ENCODE measurements at regions not wholly inside any gene's neighbourhood (a gene's known extent, or its start where the extent isn't known, plus 50 kb on each side); places are given as distances from the start of the nearest gene placed in this dataset.

- DNase-seq (ENCODE audit: low spot score): no peak
Measured at GRCh38 chr14:96931751-96932150, 134.6 kb downstream of the VRK1 start.

GRCh38 chr14:96934638-96935330 is 137.6 kb downstream of the VRK1 start:
- DNase-seq (ENCODE audit: low spot score): no peak

GRCh38 chr14:96938946-96939345 is 141.8 kb downstream of the VRK1 start:
- no peak for DNase-seq (ENCODE audit: low spot score)

GRCh38 chr14:96940009-96940408 is 142.8 kb downstream of the VRK1 start:
- no peak for DNase-seq (ENCODE audit: low spot score)

GRCh38 chr14:96944297-96944696 is 147.1 kb downstream of the VRK1 start:
- DNase-seq (ENCODE audit: low spot score): no peak

- DNase-seq (ENCODE audit: low spot score): no peak
Measured at GRCh38 chr14:96945721-96946120, 148.5 kb downstream of the VRK1 start.

- no peak for DNase-seq (ENCODE audit: low spot score)
Measured at GRCh38 chr14:96949594-96949993, 152.4 kb downstream of the VRK1 start.

GRCh38 chr14:96951511-96951910 is 154.3 kb downstream of the VRK1 start:
- DNase-seq (ENCODE audit: low spot score): no peak

- DNase-seq (ENCODE audit: low spot score): no peak
Measured at GRCh38 chr14:96953087-96953874, 156.1 kb downstream of the VRK1 start.

GRCh38 chr14:96953875-96954185 is 156.6 kb downstream of the VRK1 start:
- no peak for DNase-seq (ENCODE audit: low spot score)

GRCh38 chr14:96956464-96957239 is 159.5 kb downstream of the VRK1 start:
- DNase-seq (ENCODE audit: low spot score): no peak

- no peak for DNase-seq (ENCODE audit: low spot score)
Measured at GRCh38 chr14:96958057-96958456, 160.9 kb downstream of the VRK1 start.

- DNase-seq (ENCODE audit: low spot score): no peak
Measured at GRCh38 chr14:96959992-96960391, 162.8 kb downstream of the VRK1 start.

GRCh38 chr14:96960598-96961116 is 163.5 kb downstream of the VRK1 start:
- no peak for DNase-seq (ENCODE audit: low spot score)

- DNase-seq (ENCODE audit: low spot score): no peak
Measured at GRCh38 chr14:96961895-96962294, 164.7 kb downstream of the VRK1 start.

GRCh38 chr14:96962337-96962736 is 165.2 kb downstream of the VRK1 start:
- DNase-seq (ENCODE audit: low spot score): no peak

- no peak for DNase-seq (ENCODE audit: low spot score)
Measured at GRCh38 chr14:96964726-96965415, 167.7 kb downstream of the VRK1 start.

- no peak for DNase-seq (ENCODE audit: low spot score)
Measured at GRCh38 chr14:96965885-96966595, 168.9 kb downstream of the VRK1 start.

GRCh38 chr14:96975116-96975515 is 177.9 kb downstream of the VRK1 start:
- DNase-seq (ENCODE audit: low spot score): no peak

- no peak for DNase-seq (ENCODE audit: low spot score)
Measured at GRCh38 chr14:96978525-96979272, 181.5 kb downstream of the VRK1 start.

GRCh38 chr14:96979611-96980074 is 182.5 kb downstream of the VRK1 start:
- no peak for DNase-seq (ENCODE audit: low spot score)
